ENCODE measurements at regions not wholly inside any gene's neighbourhood (a gene's known extent, or its start where the extent isn't known, plus 50 kb on each side); places are given as distances from the start of the nearest gene placed in this dataset.

- TF ChIP-seq CTCF (conservative IDR thresholded peaks at IDR 0.05; ENCODE audit: low read depth, low read length) (no peak), EZH2phosphoT487 (IDR thresholded peaks at IDR 0.05; ENCODE audit: borderline replicate concordance, low read length) (no peak)
Measured at GRCh38 chr22:25449781-25450317, 114.6 kb upstream of the GRK3 start.

All from PC-3 (cell line).